ENCODE measurements at regions not wholly inside any gene's neighbourhood (a gene's known extent, or its start where the extent isn't known, plus 50 kb on each side); places are given as distances from the start of the nearest gene placed in this dataset.

DNA sequence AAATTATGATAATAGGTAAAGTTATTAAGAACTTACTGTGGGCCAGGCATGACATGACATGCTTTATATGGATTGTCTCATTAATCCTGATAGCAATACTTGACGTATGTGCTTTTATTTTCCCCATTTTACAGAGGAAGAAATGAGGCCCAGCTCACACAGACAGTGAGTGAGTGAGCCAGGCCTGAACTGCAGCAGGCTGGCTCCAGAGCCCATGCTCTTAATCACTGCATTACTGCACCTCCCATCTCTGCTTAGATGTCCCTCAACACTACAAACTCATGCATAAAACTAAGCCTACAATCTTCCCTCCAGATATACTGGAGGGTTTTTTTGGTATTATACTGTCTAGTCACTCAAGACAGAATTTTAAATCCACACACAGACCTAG is 68.5 kb upstream of the OSBPL3 start:
- no peak for TF ChIP-seq YY1 (IDR thresholded peaks at IDR 0.05; ENCODE audit: low read depth)
- TF ChIP-seq, protein P1, sequence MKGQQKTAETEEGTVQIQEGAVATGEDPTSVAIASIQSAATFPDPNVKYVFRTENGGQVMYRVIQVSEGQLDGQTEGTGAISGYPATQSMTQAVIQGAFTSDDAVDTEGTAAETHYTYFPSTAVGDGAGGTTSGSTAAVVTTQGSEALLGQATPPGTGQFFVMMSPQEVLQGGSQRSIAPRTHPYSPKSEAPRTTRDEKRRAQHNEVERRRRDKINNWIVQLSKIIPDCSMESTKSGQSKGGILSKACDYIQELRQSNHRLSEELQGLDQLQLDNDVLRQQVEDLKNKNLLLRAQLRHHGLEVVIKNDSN (IDR thresholded peaks at IDR 0.05) = no peak
- TF ChIP-seq, protein P2, sequence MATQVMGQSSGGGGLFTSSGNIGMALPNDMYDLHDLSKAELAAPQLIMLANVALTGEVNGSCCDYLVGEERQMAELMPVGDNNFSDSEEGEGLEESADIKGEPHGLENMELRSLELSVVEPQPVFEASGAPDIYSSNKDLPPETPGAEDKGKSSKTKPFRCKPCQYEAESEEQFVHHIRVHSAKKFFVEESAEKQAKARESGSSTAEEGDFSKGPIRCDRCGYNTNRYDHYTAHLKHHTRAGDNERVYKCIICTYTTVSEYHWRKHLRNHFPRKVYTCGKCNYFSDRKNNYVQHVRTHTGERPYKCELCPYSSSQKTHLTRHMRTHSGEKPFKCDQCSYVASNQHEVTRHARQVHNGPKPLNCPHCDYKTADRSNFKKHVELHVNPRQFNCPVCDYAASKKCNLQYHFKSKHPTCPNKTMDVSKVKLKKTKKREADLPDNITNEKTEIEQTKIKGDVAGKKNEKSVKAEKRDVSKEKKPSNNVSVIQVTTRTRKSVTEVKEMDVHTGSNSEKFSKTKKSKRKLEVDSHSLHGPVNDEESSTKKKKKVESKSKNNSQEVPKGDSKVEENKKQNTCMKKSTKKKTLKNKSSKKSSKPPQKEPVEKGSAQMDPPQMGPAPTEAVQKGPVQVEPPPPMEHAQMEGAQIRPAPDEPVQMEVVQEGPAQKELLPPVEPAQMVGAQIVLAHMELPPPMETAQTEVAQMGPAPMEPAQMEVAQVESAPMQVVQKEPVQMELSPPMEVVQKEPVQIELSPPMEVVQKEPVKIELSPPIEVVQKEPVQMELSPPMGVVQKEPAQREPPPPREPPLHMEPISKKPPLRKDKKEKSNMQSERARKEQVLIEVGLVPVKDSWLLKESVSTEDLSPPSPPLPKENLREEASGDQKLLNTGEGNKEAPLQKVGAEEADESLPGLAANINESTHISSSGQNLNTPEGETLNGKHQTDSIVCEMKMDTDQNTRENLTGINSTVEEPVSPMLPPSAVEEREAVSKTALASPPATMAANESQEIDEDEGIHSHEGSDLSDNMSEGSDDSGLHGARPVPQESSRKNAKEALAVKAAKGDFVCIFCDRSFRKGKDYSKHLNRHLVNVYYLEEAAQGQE (IDR thresholded peaks at IDR 0.05; ENCODE audit: low read depth) = no peak

DNA sequence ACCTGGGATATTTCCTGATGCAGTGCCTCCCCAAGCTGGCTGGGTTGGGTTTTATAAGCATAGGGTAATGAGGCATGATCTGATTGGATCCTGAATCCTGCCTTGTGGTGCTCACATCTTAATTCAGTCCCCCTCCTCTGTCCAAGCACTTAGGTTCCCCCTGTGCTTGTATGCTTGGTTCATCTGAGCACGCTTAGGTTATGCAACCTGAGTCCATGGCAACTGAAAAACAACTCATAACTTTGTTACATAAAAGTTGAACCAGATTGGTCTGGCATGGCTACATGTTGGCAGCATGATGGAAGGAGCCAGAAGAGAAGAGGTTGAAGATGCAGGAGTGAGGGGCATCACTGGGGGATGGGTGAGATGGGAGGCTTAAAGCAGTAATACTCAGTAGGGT is 57.3 kb upstream of the OSBPL3 start:
- TF ChIP-seq EGR1 (IDR thresholded peaks at IDR 0.05) (no peak), TAF1 (IDR thresholded peaks at IDR 0.05; ENCODE audit: low read depth) (no peak), RAD21 (IDR thresholded peaks at IDR 0.05; ENCODE audit: low read depth) (no peak), YY1 (IDR thresholded peaks at IDR 0.05; ENCODE audit: low read depth) (no peak), NFIC (IDR thresholded peaks at IDR 0.05) (no peak), CEBPB (IDR thresholded peaks at IDR 0.05) (no peak), ZBTB7A (IDR thresholded peaks at IDR 0.05; ENCODE audit: low read depth) (no peak)
- TF ChIP-seq, protein P3, sequence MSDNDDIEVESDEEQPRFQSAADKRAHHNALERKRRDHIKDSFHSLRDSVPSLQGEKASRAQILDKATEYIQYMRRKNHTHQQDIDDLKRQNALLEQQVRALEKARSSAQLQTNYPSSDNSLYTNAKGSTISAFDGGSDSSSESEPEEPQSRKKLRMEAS (IDR thresholded peaks at IDR 0.05) = no peak
- TF ChIP-seq, protein P1 (IDR thresholded peaks at IDR 0.05) = no peak

DNA sequence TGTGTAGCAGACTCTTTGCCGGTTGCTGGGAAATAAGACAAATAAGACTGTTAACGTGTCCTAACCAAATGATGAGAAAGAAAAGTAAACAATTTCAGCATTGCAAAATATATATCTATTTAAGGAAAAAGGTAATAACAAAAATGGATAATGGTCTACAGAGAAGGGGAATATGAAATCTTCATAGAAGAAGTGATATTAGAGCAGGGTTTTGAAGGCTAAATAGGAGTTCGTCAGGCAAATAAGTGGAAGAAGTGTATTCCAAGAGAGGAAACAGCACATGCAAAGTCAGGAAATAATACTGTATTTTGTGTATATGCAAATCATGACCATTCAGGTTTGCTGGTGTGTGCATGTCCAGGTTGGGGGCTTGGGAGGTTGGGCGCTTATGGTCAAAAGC is 55.3 kb upstream of the OSBPL3 start:
- TF ChIP-seq CREB1 (IDR thresholded peaks at IDR 0.05; ENCODE audit: low read depth) (no peak), FOXM1 (IDR thresholded peaks at IDR 0.05; ENCODE audit: borderline replicate concordance, low read depth) (no peak), CEBPB (IDR thresholded peaks at IDR 0.05) (no peak)
- TF ChIP-seq, protein P2 (IDR thresholded peaks at IDR 0.05; ENCODE audit: low read depth) = no peak

DNA sequence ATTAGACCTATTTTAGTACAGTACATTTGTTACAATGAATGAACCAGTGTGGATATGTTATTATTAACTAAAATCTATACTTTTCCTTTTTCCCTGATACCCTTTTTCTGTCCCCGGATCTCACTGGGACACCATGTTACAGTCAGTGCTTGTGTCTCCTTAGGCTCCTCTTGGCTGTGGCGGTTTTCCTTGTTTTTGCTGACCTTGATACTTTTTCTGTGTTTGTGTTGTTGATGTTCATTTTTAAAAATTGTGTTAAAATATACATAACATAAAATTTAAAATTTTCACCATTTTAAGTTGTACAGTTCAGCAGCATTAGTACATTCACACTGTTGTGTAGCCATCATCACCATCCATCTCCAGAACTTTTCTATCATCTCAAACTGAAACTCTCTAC is 54.2 kb upstream of the OSBPL3 start:
- TF ChIP-seq TAF1 (IDR thresholded peaks at IDR 0.05; ENCODE audit: low read depth) (no peak), FOXM1 (IDR thresholded peaks at IDR 0.05; ENCODE audit: borderline replicate concordance, low read depth) (no peak), ZBTB7A (IDR thresholded peaks at IDR 0.05; ENCODE audit: low read depth) (no peak), TEAD4 (IDR thresholded peaks at IDR 0.05) (no peak)

DNA sequence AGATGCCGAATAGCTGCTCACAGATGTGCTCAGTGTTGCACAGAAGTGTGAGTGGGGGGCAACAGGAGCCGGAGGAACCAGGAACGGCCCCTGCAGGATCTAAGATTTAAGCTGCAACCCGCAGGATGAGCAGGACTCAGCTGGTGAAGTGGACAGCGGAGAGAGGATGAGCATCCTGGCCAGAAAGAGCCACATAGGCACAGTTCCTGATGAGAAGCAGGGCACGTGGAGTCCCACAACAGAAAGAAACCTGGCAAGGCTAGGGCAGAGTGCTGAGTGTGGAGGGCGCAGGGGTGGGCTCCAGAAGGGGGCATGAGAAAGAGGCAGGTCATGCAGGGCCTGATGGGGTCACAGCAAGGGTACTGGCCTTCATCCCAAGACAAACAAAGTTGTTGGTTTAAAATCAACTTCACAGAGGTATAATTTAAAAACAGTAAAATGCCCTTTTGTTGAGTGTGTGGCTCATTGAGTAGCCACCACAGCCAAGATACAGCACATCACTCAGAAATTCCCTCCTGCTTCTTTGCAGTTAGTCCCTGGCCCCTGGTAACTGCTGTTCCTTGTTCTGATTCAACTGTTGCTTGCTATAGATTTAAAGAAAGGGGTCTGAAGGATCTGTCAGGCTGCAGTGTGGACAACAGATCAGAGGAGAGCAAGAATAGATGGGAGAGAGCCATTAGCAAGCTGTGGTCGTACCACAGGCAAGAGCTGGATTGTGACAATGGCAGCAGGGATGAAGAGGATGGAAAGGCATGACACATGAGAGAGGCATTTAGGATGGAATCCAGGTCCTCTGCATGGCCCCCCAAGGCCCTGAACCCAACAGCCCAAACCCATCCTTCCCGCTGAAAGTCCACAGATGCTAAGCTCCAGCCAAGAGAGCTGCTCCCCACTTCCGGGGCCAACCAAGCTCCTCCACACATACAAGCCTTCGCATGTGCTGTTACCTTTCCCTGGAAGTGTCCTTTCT is 53.1 kb upstream of the OSBPL3 start:
- no peak for TF ChIP-seq CREB1 (IDR thresholded peaks at IDR 0.05; ENCODE audit: low read depth)
- no peak for TF ChIP-seq CEBPB (IDR thresholded peaks at IDR 0.05)
- TF ChIP-seq, protein P3 (IDR thresholded peaks at IDR 0.05) = no peak
- no peak for TF ChIP-seq TCF12 (IDR thresholded peaks at IDR 0.05; ENCODE audit: low read depth)
- TF ChIP-seq EP300 (IDR thresholded peaks at IDR 0.05; ENCODE audit: borderline replicate concordance) = no peak
- TF ChIP-seq TAF1 (IDR thresholded peaks at IDR 0.05; ENCODE audit: low read depth) = no peak
- no peak for TF ChIP-seq TEAD4 (IDR thresholded peaks at IDR 0.05)
- no peak for TF ChIP-seq EGR1 (IDR thresholded peaks at IDR 0.05)
- TF ChIP-seq ZBTB7A (IDR thresholded peaks at IDR 0.05; ENCODE audit: low read depth) = no peak
- TF ChIP-seq FOXM1 (IDR thresholded peaks at IDR 0.05; ENCODE audit: borderline replicate concordance, low read depth) = no peak
- TF ChIP-seq RAD21 (IDR thresholded peaks at IDR 0.05; ENCODE audit: low read depth) = no peak
- TF ChIP-seq, protein P1 (IDR thresholded peaks at IDR 0.05) = no peak

DNA sequence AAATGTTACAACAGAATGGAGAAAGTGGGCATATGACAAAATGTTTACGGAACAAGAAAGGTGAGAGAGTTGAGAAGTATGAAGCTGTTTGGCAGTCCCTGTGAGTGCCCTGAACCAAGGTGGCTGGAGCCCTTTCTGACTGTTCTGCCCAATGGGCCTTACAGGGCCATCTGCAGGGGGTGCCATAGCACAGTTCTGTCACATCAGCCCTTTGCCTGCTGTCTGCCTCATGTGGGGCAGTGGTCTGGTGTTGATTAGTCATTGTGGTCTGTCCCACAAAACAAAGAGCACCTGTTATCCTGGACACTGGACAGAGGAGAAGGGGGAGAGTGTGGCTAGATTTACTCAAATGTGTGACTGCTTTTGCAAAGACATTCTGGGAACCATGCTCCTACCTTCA is 51.5 kb upstream of the OSBPL3 start:
- TF ChIP-seq TEAD4 (IDR thresholded peaks at IDR 0.05) (no peak), YY1 (IDR thresholded peaks at IDR 0.05; ENCODE audit: low read depth) (no peak), CREB1 (IDR thresholded peaks at IDR 0.05; ENCODE audit: low read depth) (no peak), EGR1 (IDR thresholded peaks at IDR 0.05) (no peak), NFIC (IDR thresholded peaks at IDR 0.05) (no peak), FOXM1 (IDR thresholded peaks at IDR 0.05; ENCODE audit: borderline replicate concordance, low read depth) (no peak), ZBTB7A (IDR thresholded peaks at IDR 0.05; ENCODE audit: low read depth) (no peak)
- TF ChIP-seq, protein P3 (IDR thresholded peaks at IDR 0.05) = no peak
